GM21723 (cell line): ENCODE measurements at regions not wholly inside any gene's neighbourhood (a gene's known extent, or its start where the extent isn't known, plus 50 kb on each side); places are given as distances from the start of the nearest gene placed in this dataset.

Source experiments
- ATAC-seq: cut with Tn5 transposase; IDR thresholded peaks from one replicate; pipeline ENCODE4 v1.9.1; 2021; ENCODE audit warnings: mild to moderate bottlenecking, moderate library complexity; ENCODE audit not compliant: unreplicated experiment

DNA sequence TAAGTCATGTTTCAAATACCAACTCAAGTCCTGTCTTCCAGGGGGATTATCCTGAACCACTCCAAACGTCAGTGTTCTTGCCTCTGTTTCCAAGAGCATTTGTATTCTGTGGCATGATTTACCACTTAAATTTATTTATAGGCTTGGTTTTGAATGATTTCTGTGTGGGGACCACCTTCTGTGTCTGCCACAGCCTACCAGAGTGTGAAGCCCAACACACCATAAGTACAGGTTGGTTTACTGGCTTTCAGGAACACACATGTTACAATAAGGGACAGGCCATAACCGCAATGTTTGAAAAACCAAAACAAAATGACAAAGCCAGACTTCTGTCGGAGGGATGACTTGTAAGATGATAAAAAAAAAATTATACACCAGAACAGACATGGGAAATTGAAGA lies 56.5 kb upstream of the MAP3K7 start:
- ATAC-seq, result no peak

DNA sequence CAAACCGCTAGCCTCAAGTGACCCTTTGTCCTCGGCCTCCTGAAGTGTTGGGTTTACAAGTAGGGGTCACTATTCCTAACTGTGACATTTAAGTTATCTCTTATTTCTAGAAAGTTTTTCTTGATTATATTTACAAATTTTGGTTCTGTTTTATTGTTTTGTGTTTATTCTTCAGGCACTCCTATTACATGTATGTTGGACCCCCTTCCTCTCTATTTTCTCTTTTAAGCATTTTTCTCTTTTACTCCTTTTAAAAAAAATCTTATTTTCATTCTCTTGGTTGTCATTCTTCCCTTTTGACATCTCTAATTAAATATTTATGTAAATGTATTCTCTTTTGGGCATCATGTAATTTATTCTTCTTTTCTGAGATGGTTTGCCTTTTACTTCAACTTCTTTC lies 50.4 kb upstream of the MAP3K7 start:
- no peak for ATAC-seq
